ENCODE measurements at regions not wholly inside any gene's neighbourhood (a gene's known extent, or its start where the extent isn't known, plus 50 kb on each side); places are given as distances from the start of the nearest gene placed in this dataset.

- TF ChIP-seq, protein P1, sequence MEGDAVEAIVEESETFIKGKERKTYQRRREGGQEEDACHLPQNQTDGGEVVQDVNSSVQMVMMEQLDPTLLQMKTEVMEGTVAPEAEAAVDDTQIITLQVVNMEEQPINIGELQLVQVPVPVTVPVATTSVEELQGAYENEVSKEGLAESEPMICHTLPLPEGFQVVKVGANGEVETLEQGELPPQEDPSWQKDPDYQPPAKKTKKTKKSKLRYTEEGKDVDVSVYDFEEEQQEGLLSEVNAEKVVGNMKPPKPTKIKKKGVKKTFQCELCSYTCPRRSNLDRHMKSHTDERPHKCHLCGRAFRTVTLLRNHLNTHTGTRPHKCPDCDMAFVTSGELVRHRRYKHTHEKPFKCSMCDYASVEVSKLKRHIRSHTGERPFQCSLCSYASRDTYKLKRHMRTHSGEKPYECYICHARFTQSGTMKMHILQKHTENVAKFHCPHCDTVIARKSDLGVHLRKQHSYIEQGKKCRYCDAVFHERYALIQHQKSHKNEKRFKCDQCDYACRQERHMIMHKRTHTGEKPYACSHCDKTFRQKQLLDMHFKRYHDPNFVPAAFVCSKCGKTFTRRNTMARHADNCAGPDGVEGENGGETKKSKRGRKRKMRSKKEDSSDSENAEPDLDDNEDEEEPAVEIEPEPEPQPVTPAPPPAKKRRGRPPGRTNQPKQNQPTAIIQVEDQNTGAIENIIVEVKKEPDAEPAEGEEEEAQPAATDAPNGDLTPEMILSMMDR (IDR thresholded peaks at IDR 0.05) = no peak
- no peak for TF ChIP-seq POLR2A (IDR thresholded peaks at IDR 0.05)
These were observed 61.6 kb upstream of the BARX1 start for GRCh38 chr9:94016744-94017143.

Data from esophagus squamous epithelium (tissue), 4 donors.